ENCODE measurements at regions not wholly inside any gene's neighbourhood (a gene's known extent, or its start where the extent isn't known, plus 50 kb on each side); places are given as distances from the start of the nearest gene placed in this dataset.

DNA sequence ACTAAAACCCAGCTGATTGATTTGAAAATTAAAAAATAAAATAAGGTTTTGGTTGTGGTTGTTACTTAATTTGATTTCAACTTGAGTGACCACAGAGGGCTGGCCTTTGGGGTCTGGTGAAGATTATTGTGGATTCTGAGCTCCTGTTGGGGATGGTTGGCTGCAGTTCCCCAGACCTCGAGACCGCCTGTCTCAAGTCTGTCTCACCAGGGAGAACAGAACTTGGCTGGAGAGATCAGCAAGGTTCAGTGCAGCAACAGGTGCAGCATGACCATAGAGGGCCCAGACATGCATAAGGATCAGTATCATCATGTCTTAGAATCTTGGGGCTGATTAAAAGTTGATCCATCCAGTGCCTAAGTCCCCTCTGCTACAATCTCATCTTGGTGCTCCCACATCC is 491.9 kb downstream of the BCOR start:
- TF ChIP-seq, protein P1, sequence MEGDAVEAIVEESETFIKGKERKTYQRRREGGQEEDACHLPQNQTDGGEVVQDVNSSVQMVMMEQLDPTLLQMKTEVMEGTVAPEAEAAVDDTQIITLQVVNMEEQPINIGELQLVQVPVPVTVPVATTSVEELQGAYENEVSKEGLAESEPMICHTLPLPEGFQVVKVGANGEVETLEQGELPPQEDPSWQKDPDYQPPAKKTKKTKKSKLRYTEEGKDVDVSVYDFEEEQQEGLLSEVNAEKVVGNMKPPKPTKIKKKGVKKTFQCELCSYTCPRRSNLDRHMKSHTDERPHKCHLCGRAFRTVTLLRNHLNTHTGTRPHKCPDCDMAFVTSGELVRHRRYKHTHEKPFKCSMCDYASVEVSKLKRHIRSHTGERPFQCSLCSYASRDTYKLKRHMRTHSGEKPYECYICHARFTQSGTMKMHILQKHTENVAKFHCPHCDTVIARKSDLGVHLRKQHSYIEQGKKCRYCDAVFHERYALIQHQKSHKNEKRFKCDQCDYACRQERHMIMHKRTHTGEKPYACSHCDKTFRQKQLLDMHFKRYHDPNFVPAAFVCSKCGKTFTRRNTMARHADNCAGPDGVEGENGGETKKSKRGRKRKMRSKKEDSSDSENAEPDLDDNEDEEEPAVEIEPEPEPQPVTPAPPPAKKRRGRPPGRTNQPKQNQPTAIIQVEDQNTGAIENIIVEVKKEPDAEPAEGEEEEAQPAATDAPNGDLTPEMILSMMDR (IDR thresholded peaks at IDR 0.05; ENCODE audit: insufficient read depth, low read length, poor library complexity, severe bottlenecking): no peak
- no peak for TF ChIP-seq EZH2phosphoT487 (conservative IDR thresholded peaks at IDR 0.05; ENCODE audit: low read length)
